HEK293T (cell line): ENCODE measurements at regions not wholly inside any gene's neighbourhood (a gene's known extent, or its start where the extent isn't known, plus 50 kb on each side); places are given as distances from the start of the nearest gene placed in this dataset.

Experiments used
- ARNT ChIP-seq: fragments of 450-650 bp; IDR thresholded peaks from 2 replicates; pipeline ENCODE4 v1.6.1; 2017; ENCODE audit warnings: mild to moderate bottlenecking
- BHLHE40 ChIP-seq: fragments of 450-650 bp; IDR thresholded peaks from 2 replicates; pipeline ENCODE4 v1.6.1; 2016; ENCODE audit warnings: mild to moderate bottlenecking, moderate library complexity, borderline replicate concordance
- ELF4 ChIP-seq: fragments of 450-650 bp; IDR thresholded peaks from 2 replicates; pipeline ENCODE4 v1.6.1; 2017; ENCODE audit warnings: antibody characterized with exemption
- FOXA1 ChIP-seq: fragments of 450-650 bp; IDR thresholded peaks from 2 replicates; pipeline ENCODE4 v1.6.1; 2016; ENCODE audit warnings: mild to moderate bottlenecking
- FOXK2 ChIP-seq: fragments of 450-650 bp; IDR thresholded peaks from 2 replicates; pipeline ENCODE4 v1.6.1; 2016; ENCODE audit warnings: mild to moderate bottlenecking
- L3MBTL2 ChIP-seq: fragments of 450-650 bp; conservative IDR thresholded peaks from 2 replicates; pipeline ENCODE4 v1.6.1; 2016; ENCODE audit warnings: mild to moderate bottlenecking
- LEF1 ChIP-seq: fragments of 450-650 bp; IDR thresholded peaks from 2 replicates; pipeline ENCODE4 v1.6.1; 2017; ENCODE audit warnings: mild to moderate bottlenecking, borderline replicate concordance
- NFRKB ChIP-seq: fragments of 450-650 bp; IDR thresholded peaks from 2 replicates; pipeline ENCODE4 v1.6.1; 2016; ENCODE audit warnings: mild to moderate bottlenecking, moderate library complexity
- SP1 ChIP-seq: fragments of 450-650 bp; IDR thresholded peaks from 2 replicates; pipeline ENCODE4 v1.6.1; 2017
- SUZ12 ChIP-seq: fragments of 450-650 bp; IDR thresholded peaks from 2 replicates; pipeline ENCODE4 v1.6.1; 2016; ENCODE audit warnings: mild to moderate bottlenecking
- TARDBP ChIP-seq: fragments of 450-650 bp; IDR thresholded peaks from 2 replicates; pipeline ENCODE4 v1.6.1; 2016
- ZNF384 ChIP-seq: fragments of 450-650 bp; IDR thresholded peaks from 2 replicates; pipeline ENCODE4 v1.6.1; 2016
- TF ChIP-seq, protein P1 (sequence below): fragments of 450-650 bp; IDR thresholded peaks from 2 replicates; pipeline ENCODE4 v1.6.1; 2016

GRCh38 chr12:88717188-88717587 lies 136.9 kb upstream of the KITLG start:
- TF ChIP-seq, protein P1, sequence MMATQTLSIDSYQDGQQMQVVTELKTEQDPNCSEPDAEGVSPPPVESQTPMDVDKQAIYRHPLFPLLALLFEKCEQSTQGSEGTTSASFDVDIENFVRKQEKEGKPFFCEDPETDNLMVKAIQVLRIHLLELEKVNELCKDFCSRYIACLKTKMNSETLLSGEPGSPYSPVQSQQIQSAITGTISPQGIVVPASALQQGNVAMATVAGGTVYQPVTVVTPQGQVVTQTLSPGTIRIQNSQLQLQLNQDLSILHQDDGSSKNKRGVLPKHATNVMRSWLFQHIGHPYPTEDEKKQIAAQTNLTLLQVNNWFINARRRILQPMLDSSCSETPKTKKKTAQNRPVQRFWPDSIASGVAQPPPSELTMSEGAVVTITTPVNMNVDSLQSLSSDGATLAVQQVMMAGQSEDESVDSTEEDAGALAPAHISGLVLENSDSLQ = no peak
- TF ChIP-seq LEF1 (no peak), BHLHE40 (no peak), FOXA1 (no peak), ZNF384 (no peak), SP1 (no peak), SUZ12 (no peak), ARNT (no peak), NFRKB (no peak), ELF4 (no peak), TARDBP (no peak), FOXK2 (no peak), L3MBTL2 (no peak)
